HL-60 (cell line): ENCODE measurements at regions not wholly inside any gene's neighbourhood (a gene's known extent, or its start where the extent isn't known, plus 50 kb on each side); places are given as distances from the start of the nearest gene placed in this dataset.
"Not testable (repeated sequence)": the region's sequence is repeated elsewhere in the genome, so short reads cannot be mapped to it uniquely, and the experiment has no call there.

Experiments used
- DNase-seq, 2 experiments: peaks; one replicate each; pipeline ENCODE4 v3.0.0-alpha.2; 2010 to 2020; ENCODE audit warnings: low read depth in 1 of 2, low spot score in 1 of 2
- H3K27ac ChIP-seq: fragments of 250-450 bp; sonication (Bioruptor Pico); replicated peaks from 2 replicates; pipeline ENCODE4 v1.5.1; 2020; ENCODE audit warnings: mild to moderate bottlenecking, moderate library complexity
- H3K27me3 ChIP-seq: fragments of 250-450 bp; sonication (Bioruptor Pico); 2 replicates; pipeline ENCODE4 v1.5.1; 2021; ENCODE audit warnings: mild to moderate bottlenecking, moderate library complexity; ENCODE audit not compliant: insufficient read depth, poor library complexity, severe bottlenecking
- H3K4me3 ChIP-seq: replicated peaks from 2 replicates; pipeline ENCODE4 v1.5.1; 2011; ENCODE audit warnings: mild to moderate bottlenecking, control low read depth, low read length; ENCODE audit not compliant: insufficient read depth
- GABPA ChIP-seq: IDR thresholded peaks from 2 replicates; pipeline ENCODE4 v1.6.1; 2012; ENCODE audit warnings: low read depth
- POLR2AphosphoS5 ChIP-seq: IDR thresholded peaks from 2 replicates; pipeline ENCODE4 v1.6.1; 2012; ENCODE audit warnings: low read depth
- SPI1 ChIP-seq: IDR thresholded peaks from 2 replicates; pipeline ENCODE4 v1.6.1; 2012; ENCODE audit warnings: low read depth, mild to moderate bottlenecking, borderline replicate concordance
- TF ChIP-seq, protein P1 (sequence below): IDR thresholded peaks from one replicate; pipeline ENCODE4 v1.5.1; 2011; ENCODE audit warnings: low read length, control low read depth, inconsistent platforms; ENCODE audit not compliant: insufficient read depth
- TF ChIP-seq, protein P2 (sequence below): IDR thresholded peaks from 2 replicates; pipeline ENCODE4 v1.6.1; 2012; ENCODE audit warnings: low read depth; ENCODE audit not compliant: insufficient replicate concordance

DNA sequence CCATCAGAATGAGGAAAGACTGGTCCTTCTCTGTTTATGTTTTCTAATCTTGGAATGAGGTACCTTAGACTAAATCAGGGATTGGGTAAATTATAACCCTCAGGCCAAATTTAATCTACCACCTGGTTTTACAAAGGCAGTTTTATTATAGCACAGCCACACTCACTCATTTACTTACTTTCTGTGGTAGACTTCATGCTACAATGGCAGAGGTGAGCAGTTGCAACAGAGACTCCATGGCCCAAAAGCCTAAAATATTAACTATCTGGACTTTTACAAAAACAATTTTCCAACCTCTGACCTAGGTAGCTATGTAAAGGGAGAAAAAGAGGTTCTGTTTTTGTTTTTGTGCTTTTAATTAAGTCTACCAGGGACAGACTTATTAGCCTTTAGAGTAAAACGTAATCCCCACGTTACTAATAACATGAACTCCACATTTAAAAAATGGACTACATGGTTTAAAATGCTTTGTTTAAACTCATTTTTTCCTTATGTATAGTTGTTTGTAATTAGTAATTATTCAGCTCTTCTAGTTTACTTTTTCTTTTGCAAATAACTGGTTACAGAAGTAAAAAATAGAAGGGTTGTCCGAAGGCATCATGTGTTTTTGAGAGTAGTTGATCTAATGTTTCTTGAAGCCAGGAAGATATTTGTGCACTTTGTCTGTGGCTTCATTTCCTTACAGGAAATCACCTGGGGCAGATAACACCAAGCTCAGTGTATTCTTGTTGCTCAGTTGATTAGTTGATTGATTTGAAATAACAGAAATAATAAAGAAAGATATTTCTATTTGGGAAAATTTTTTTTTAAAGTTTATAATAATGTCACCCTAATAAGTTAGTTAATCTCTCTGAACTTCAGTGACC, 57.6 kb upstream of the ATP2B1 start:
- DNase-seq: no peak
- H3K27me3 ChIP-seq: no peaks in the 10 kb centered on the region
- no peak overlapping the region for H3K4me3 ChIP-seq
- no peak overlapping the region for H3K27ac ChIP-seq
- TF ChIP-seq POLR2AphosphoS5 (no peak), GABPA (no peak), SPI1 (no peak)
- TF ChIP-seq, protein P1, sequence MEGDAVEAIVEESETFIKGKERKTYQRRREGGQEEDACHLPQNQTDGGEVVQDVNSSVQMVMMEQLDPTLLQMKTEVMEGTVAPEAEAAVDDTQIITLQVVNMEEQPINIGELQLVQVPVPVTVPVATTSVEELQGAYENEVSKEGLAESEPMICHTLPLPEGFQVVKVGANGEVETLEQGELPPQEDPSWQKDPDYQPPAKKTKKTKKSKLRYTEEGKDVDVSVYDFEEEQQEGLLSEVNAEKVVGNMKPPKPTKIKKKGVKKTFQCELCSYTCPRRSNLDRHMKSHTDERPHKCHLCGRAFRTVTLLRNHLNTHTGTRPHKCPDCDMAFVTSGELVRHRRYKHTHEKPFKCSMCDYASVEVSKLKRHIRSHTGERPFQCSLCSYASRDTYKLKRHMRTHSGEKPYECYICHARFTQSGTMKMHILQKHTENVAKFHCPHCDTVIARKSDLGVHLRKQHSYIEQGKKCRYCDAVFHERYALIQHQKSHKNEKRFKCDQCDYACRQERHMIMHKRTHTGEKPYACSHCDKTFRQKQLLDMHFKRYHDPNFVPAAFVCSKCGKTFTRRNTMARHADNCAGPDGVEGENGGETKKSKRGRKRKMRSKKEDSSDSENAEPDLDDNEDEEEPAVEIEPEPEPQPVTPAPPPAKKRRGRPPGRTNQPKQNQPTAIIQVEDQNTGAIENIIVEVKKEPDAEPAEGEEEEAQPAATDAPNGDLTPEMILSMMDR: no peak
- TF ChIP-seq, protein P2, sequence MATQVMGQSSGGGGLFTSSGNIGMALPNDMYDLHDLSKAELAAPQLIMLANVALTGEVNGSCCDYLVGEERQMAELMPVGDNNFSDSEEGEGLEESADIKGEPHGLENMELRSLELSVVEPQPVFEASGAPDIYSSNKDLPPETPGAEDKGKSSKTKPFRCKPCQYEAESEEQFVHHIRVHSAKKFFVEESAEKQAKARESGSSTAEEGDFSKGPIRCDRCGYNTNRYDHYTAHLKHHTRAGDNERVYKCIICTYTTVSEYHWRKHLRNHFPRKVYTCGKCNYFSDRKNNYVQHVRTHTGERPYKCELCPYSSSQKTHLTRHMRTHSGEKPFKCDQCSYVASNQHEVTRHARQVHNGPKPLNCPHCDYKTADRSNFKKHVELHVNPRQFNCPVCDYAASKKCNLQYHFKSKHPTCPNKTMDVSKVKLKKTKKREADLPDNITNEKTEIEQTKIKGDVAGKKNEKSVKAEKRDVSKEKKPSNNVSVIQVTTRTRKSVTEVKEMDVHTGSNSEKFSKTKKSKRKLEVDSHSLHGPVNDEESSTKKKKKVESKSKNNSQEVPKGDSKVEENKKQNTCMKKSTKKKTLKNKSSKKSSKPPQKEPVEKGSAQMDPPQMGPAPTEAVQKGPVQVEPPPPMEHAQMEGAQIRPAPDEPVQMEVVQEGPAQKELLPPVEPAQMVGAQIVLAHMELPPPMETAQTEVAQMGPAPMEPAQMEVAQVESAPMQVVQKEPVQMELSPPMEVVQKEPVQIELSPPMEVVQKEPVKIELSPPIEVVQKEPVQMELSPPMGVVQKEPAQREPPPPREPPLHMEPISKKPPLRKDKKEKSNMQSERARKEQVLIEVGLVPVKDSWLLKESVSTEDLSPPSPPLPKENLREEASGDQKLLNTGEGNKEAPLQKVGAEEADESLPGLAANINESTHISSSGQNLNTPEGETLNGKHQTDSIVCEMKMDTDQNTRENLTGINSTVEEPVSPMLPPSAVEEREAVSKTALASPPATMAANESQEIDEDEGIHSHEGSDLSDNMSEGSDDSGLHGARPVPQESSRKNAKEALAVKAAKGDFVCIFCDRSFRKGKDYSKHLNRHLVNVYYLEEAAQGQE: no peak

DNA sequence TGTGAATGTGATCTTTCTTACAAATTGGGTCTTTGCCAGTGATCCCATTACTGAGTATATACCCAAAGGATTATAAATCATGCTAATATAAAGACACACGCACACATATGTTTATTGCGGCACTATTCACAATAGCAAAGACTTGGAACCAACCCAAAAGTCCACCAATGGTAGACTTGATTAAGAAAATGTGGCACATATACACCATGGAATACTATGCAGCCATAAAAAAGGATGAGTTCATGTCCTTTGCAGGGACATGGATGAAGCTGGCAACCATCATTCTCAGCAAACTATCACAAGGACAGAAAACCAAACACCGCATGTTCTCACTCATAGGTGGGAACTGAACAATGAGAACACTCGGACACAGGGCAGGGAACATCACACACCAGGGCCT, 55.5 kb upstream of the ATP2B1 start:
- not testable (repeated sequence) for H3K27ac ChIP-seq, H3K4me3 ChIP-seq, DNase-seq, H3K27me3 ChIP-seq

DNA sequence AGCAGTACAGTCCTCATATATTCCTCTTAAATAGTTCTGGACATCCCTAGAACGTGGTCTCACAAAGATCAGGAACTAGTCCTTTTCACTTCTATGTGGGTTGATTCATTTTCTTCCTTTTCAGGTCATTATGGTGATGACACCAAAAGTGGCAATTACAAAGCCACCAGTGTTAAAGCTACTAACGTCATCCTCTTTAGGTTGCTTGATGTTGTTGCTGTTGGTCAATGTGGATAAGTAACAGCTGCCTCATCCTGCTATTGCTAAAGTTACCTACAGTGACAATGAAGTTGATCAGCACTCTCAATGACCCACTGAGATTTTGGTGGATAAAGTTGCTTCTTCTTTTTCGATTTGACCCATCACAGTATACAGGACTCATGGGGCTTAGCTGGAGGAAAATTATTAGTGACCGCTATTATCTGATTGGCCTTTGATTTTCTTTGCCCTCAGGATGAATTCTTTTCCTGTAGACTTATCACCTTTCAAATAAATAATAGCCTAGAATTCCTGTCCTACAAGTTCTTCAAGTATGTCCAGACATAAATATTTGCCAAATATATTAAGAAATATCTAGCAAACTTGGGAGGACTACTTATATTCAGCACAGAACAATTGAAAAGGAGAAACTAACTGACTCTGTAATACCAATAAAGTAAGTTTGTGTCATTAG, 54.0 kb upstream of the ATP2B1 start:
- H3K4me3 ChIP-seq: no peak overlapping the region
- no peaks in the 10 kb centered on the region for H3K27me3 ChIP-seq
- TF ChIP-seq GABPA: no peak
- TF ChIP-seq, protein P1: no peak
- TF ChIP-seq SPI1: no peak
- peak in 1 of 2 experiments; percentile 25 for DNase-seq
- no peak overlapping the region for H3K27ac ChIP-seq

DNA sequence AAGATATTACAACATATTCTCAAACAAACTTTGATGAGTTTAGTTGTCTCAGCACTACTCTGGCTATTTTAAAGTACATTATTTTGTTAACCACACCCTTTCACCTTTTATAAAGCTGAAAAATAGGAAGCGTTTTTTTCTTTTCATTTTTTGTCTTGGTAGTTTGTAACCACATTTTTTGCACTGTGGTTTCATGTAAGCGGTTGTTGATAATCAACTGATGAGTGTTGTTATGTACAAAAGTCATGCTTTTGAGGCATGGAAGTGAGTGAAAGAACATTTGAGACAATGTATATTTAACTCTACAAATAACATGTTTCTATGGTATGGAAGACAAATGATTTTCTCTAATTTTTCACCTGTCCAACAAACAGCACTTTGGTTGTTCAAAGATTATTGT, 52.1 kb upstream of the ATP2B1 start:
- peak; percentile 38; the same call in 1 of the 2 replicates for TF ChIP-seq SPI1
- no peak for TF ChIP-seq POLR2AphosphoS5
- peak in 1 of 2 experiments; percentile 29 for DNase-seq

More for the DNA sequence above, 52.1 kb upstream of the ATP2B1 start:
- H3K27me3 ChIP-seq: no peaks in the 10 kb centered on the region
- H3K4me3 ChIP-seq: no peak overlapping the region
- H3K27ac ChIP-seq: peak overlapping the region; percentile 63
